ENCODE measurements at regions not wholly inside any gene's neighbourhood (a gene's known extent, or its start where the extent isn't known, plus 50 kb on each side); places are given as distances from the start of the nearest gene placed in this dataset.
A peak's percentile ranks its signal among the peaks of the same experiment; 100 is the strongest.

- TF ChIP-seq, protein P1, sequence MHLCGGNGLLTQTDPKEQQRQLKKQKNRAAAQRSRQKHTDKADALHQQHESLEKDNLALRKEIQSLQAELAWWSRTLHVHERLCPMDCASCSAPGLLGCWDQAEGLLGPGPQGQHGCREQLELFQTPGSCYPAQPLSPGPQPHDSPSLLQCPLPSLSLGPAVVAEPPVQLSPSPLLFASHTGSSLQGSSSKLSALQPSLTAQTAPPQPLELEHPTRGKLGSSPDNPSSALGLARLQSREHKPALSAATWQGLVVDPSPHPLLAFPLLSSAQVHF (CRISPR knock-in tag; IDR thresholded peaks at IDR 0.05) = no peak
These were observed 59.7 kb upstream of the TNFRSF19 start (continued) for GRCh38 chr13:23510544-23510916.

GRCh38 chr13:23510979-23511735, 59.1 kb upstream of the TNFRSF19 start:
- Histone ChIP-seq H3K9me3 (ENCODE audit: low read length) (no peaks in the 10 kb centered on the region), H3K4me3 (replicated peaks in 1 of 3; ENCODE audit: insufficient read depth in 1 of 3, low read depth in 2 of 3, low read length in 3 of 3) (no peak overlapping the region), H3K4me1 (ENCODE audit: insufficient read depth, low read length) (peaks cover 2% of the 10 kb centered on the region), H3K27ac (ENCODE audit: extremely low read length, insufficient read depth, low read length) (no peak overlapping the region), H4K20me1 (ENCODE audit: insufficient read depth, low read length) (no peaks in the 10 kb centered on the region), H3K9ac (ENCODE audit: insufficient read depth, low read depth, low read length) (no peak overlapping the region), H3K27me3 (ENCODE audit: control insufficient read depth in 1 of 2, insufficient read depth in 2 of 2, low read length in 2 of 2) (no peaks in the 10 kb centered on the region), H3K79me2 (ENCODE audit: insufficient read depth, low read length) (no peaks in the 10 kb centered on the region), H3K36me3 (replicated peaks in 1 of 2; ENCODE audit: control insufficient read depth in 1 of 2, insufficient read depth in 2 of 2, low read length in 2 of 2) (no peaks in the 10 kb centered on the region), H2AFZ (ENCODE audit: low read length) (no peak overlapping the region), H3K4me2 (ENCODE audit: low read depth, low read length) (no peak overlapping the region)
- in situ Hi-C loops (cut with HindIII; ENCODE audit: extremely low pct_ligation_motif_present, low pct_unique_long_range_greater_than_20kb) = loop anchor here (5.0 kb wide), 1 partner anchor 56 kb away; no protein-coding TSS in a partner anchor
- DNase-seq (ENCODE audit: low spot score) (peak; percentile 62), FAIRE-seq (peak; percentile 80), ATAC-seq (peak; percentile 80)
- ChIA-PET POLR2A (no interaction called here), CTCF (ENCODE audit: low intra/inter-chr PET ratio, low total read pairs) (interaction anchor here (1.2 to 1.8 kb wide), 5 partner anchors 57 to 361 kb away, joined by 3 to 4 read pairs (median 3); no protein-coding TSS in a partner anchor)
- TF ChIP-seq RAD21 (CRISPR knock-in tag; IDR thresholded peaks at IDR 0.05) = peak; percentile 53
- TF ChIP-seq SMC3 (IDR thresholded peaks at IDR 0.05; ENCODE audit: low read length) = peak; percentile 73
- peak; percentile 80 for TF ChIP-seq STAG1 (CRISPR knock-in tag; IDR thresholded peaks at IDR 0.05)
- TF ChIP-seq CTCF (CRISPR knock-in tag; IDR thresholded peaks at IDR 0.05) = peak; percentile 72
- no peak for TF ChIP-seq HIC2 (CRISPR knock-in tag; IDR thresholded peaks at IDR 0.05; ENCODE audit: low read depth)
- 72% methylated on average over 4 of the region's 4 CpGs for WGBS (ENCODE audit: low lambda C conversion rate)
- intact Hi-C loops (cut with micrococcal nuclease; ENCODE audit: unreplicated experiment) = loop anchor here (1.0 to 2.0 kb wide), 4 partner anchors 59 to 204 kb away; partner anchors contain the start of gene TNFRSF19
- no TSS peak for BruUV-seq (replicated peaks)

All from HepG2 (cell line).